Stomach (tissue), 8 donors: ENCODE measurements at regions not wholly inside any gene's neighbourhood (a gene's known extent, or its start where the extent isn't known, plus 50 kb on each side); places are given as distances from the start of the nearest gene placed in this dataset.
A peak's percentile ranks its signal among the peaks of the same experiment; 100 is the strongest.
"Not testable (repeated sequence)": the region's sequence is repeated elsewhere in the genome, so short reads cannot be mapped to it uniquely, and the experiment has no call there.

Experiments
- DNase-seq, 2 donors: peaks; one replicate each; pipeline versions ENCODE4 v3.0.0 to v3.0.0-alpha.2; 2013 to 2019
- H3K27ac ChIP-seq, 5 donors: fragments of 200-600 bp in 4 of 5; sonication (generic) in 4 of 5; one replicate each; pipeline ENCODE4 v1.5.1; 2013 to 2019; ENCODE audit warnings: mild to moderate bottlenecking in 1 of 5, moderate library complexity in 1 of 5
- H3K27me3 ChIP-seq, 3 donors: fragments of 200-600 bp; sonication (generic); one replicate each; pipeline ENCODE4 v1.5.1; 2017 to 2019; ENCODE audit warnings: mixed run types in 1 of 3
- H3K36me3 ChIP-seq, 4 donors: fragments of 200-600 bp; sonication (generic); 1 replicate in 3 of 4; 2 replicates in 1 of 4; pipeline ENCODE4 v1.5.1; 2016 to 2019
- H3K4me1 ChIP-seq, 4 donors: fragments of 200-600 bp; sonication (generic); one replicate each; pipeline ENCODE4 v1.5.1; 2016 to 2019
- H3K4me3 ChIP-seq, 4 donors: fragments of 200-600 bp; sonication (generic) in 3 of 4; one replicate each; pipeline ENCODE4 v1.5.1; 2016 to 2019; ENCODE audit warnings: mild to moderate bottlenecking in 1 of 4
- H3K9me3 ChIP-seq, 4 donors: fragments of 200-600 bp; sonication (generic); one replicate each; pipeline ENCODE4 v1.5.1; 2016 to 2019
- EP300 ChIP-seq: sonication (generic); formaldehyde crosslinking; IDR thresholded peaks from one replicate; pipeline ENCODE4 v1.6.1; 2017; ENCODE audit warnings: antibody characterized with exemption
- POLR2A ChIP-seq, 4 donors: fragments of 450-650 bp; IDR thresholded peaks; one replicate each; pipeline ENCODE4 v1.6.1; 2016; ENCODE audit warnings: antibody characterized with exemption in 4 of 4, control low read depth in 2 of 4, mild to moderate bottlenecking in 1 of 4, moderate library complexity in 1 of 4
- POLR2AphosphoS5 ChIP-seq, 3 donors: sonication (generic); formaldehyde crosslinking; IDR thresholded peaks; one replicate each; pipeline ENCODE4 v1.6.1; 2016; ENCODE audit warnings: antibody characterized with exemption in 3 of 3
- WGBS, 5 donors: extraction: QIAGEN DNeasy Blood & Tissue Kit in 3 of 5; methylation state at CpG; one replicate each; pipeline versions ENCODE4 v1.1.5 to v1.1.7; 2013 to 2018; 5-methylcytosine and 5-hydroxymethylcytosine counted together
- intact Hi-C: fragments of 100-400 bp; cut with DNase I; formaldehyde crosslinking; loops from one replicate; pipeline ENCODE4 v1.15.1; 2023; ENCODE audit warnings: low total_unique reads
- TF ChIP-seq, protein P1 (sequence below), 7 experiments: fragments of 450-650 bp in 4 of 7; fragments of 200-600 bp in 3 of 7; sonication (generic) in 3 of 7; IDR thresholded peaks; one replicate each; pipeline ENCODE4 v1.5.1; 2016 to 2019; ENCODE audit warnings: antibody characterized with exemption in 7 of 7, control low read depth in 2 of 7, mild to moderate bottlenecking in 1 of 7
- donor health status: healthy with polysubstance abuse.
- donor health status: Bipolar disorder and iron deficiency.
- donor health status: healthy.

DNA sequence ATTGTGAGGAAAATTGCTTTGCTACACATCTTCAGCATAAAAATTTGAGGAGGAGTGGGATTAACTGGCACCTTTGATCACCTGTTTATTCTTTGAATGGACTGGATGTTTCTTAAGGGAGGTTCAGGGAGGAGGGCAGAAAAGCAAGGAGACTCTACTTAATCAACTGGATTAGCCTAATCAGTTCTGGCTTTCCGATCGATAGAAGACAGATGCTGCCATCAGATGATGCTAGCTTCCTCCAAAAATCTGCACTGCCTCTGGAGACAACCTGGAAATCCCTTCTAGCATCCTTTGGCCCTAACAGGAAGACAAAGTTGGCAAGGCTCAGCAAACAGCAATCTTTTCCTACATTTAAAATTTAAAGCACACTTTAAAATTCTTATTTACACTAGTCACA, 197.8 kb downstream of the EBLN2 start:
- Histone ChIP-seq H3K4me1 (peaks cover 0 to 6% (median 3%) of the 10 kb centered on the region in 4 donors), H3K4me3 (no peak overlapping the region), H3K27me3 (peaks cover 0 to under 1% (median 0%) of the 10 kb centered on the region in 3 donors), H3K9me3 (no peaks in the 10 kb centered on the region), H3K27ac (no peak overlapping the region), H3K36me3 (no peaks in the 10 kb centered on the region)
- TF ChIP-seq, protein P1, sequence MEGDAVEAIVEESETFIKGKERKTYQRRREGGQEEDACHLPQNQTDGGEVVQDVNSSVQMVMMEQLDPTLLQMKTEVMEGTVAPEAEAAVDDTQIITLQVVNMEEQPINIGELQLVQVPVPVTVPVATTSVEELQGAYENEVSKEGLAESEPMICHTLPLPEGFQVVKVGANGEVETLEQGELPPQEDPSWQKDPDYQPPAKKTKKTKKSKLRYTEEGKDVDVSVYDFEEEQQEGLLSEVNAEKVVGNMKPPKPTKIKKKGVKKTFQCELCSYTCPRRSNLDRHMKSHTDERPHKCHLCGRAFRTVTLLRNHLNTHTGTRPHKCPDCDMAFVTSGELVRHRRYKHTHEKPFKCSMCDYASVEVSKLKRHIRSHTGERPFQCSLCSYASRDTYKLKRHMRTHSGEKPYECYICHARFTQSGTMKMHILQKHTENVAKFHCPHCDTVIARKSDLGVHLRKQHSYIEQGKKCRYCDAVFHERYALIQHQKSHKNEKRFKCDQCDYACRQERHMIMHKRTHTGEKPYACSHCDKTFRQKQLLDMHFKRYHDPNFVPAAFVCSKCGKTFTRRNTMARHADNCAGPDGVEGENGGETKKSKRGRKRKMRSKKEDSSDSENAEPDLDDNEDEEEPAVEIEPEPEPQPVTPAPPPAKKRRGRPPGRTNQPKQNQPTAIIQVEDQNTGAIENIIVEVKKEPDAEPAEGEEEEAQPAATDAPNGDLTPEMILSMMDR (IDR thresholded peaks at IDR 0.05) = no peak
- TF ChIP-seq POLR2AphosphoS5 (IDR thresholded peaks at IDR 0.05) (no peak), POLR2A (IDR thresholded peaks at IDR 0.05) (no peak), EP300 (no peak)
- intact Hi-C loops = no loop called here
- 87 to 91% (median 89%) methylated on average over 2 of the region's 2 CpGs for WGBS, 5 donors
- no peak for DNase-seq

DNA sequence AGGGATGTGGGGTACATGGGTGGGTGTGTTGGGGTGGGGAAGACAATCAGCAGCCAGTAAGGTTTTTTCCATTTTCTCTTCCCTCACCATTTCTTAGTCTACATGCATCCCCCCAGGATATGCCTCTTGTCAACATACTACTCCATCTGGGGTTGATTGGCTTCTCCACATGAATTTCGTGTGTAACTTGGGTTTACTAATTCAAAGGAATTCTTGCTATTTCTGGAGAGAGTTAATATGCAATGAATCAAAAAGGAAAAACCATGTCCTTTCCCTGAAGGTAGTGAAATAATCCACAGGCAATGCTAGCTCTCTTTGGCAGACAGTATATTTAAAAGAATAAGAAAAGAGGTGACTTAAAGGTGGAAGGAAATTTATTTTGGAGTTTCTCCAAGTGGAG, 198.4 kb downstream of the EBLN2 start:
- Histone ChIP-seq H3K4me1 (peaks cover 0 to 6% (median 3%) of the 10 kb centered on the region in 4 donors), H3K36me3 (no peaks in the 10 kb centered on the region), H3K4me3 (no peak overlapping the region), H3K27ac (no peak overlapping the region), H3K27me3 (no peaks in the 10 kb centered on the region), H3K9me3 (no peaks in the 10 kb centered on the region)
- WGBS, 5 donors = 46 to 55% (median 48%) methylated on average over 1 of the region's 1 CpG
- DNase-seq = no peak
- TF ChIP-seq, protein P1 (IDR thresholded peaks at IDR 0.05) = no peak
- no peak for TF ChIP-seq POLR2AphosphoS5 (IDR thresholded peaks at IDR 0.05)
- no peak for TF ChIP-seq POLR2A (IDR thresholded peaks at IDR 0.05)
- TF ChIP-seq EP300 = no peak
- intact Hi-C loops = no loop called here

DNA sequence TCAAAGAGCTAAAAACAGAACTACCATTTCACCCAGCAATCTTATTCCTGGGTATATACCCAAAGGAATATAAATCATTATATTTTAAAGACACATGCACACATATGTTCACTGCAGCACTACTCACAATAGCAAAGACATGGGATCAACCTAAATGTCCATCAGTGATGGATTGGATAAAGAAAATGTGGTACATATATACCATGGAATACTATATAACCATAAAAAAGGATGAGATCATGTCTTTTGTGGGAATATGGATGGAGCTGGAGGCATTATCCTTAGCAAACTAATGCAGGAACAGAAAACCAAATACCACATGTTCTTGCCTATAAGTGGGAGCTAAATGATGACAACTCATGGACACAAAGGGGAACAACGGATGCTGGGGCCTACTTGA, 205.1 kb downstream of the EBLN2 start:
- H3K36me3 ChIP-seq, intact Hi-C loops, DNase-seq, H3K4me1 ChIP-seq, H3K27me3 ChIP-seq, H3K4me3 ChIP-seq, H3K9me3 ChIP-seq, H3K27ac ChIP-seq: not testable (repeated sequence)
- WGBS, 5 donors = 87 to 100% (median 93%) methylated on average over 1 of the region's 1 CpG

DNA sequence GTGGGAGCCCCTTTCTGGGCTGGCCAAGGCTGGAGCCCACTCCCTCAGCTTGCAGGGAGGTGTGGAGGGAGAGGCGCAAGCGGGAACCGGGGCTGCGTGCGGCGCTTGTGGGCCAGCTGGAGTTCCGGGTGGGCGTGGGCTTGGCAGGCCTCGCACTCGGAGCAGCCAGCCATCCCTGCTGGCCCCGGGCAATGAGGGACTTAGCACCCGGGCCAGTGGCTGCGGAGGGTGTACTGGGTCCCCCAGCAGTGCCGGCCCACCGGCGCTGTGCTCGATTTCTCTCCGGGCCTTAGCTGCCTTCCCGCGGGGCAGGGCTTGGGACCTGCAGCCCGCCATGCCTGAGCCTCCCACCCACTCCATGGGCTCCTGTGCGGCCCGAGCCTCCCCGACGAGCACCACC, 207.7 kb downstream of the EBLN2 start:
- H3K27ac ChIP-seq, DNase-seq, H3K9me3 ChIP-seq, H3K4me3 ChIP-seq, H3K27me3 ChIP-seq, intact Hi-C loops, H3K4me1 ChIP-seq, H3K36me3 ChIP-seq: not testable (repeated sequence)
- 91 to 96% (median 93%) methylated on average over 9 to 19 of the region's 25 CpGs; no CpG with 5 or more reads in 1 of the 5 donors for WGBS, 5 donors

DNA sequence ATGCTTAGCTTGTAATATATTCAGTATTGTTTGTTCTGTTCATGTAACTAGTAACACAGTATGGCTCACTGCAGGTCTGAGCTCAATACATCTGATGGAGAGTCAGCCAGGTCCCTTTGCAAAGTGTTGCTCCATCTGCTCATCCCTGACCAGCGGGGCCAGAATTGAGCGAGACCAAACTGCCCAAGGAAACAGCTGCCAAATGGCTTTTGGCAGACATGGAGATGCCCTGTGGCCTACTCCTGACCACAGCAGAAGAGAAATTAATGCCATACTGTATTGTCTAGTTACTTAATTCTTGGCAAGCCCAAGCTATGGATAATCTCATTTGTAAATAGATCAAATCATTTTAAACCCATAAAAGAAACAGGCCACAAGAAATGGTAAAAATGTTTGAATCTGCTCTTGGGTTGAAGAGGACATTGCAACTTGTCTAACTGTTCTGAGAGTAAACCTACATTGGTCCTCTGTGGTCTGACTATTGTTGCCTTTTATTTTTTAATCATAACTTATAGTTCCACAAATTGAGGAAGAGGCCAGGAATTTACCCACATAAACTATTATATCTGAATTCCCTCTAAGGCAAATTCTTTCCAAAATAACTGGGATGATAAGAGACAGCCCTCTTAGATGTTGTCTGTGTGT, 209.5 kb downstream of the EBLN2 start:
- Histone ChIP-seq H3K4me1 (no peaks in the 10 kb centered on the region), H3K9me3 (no peaks in the 10 kb centered on the region), H3K27ac (no peak overlapping the region), H3K4me3 (no peak overlapping the region), H3K27me3 (no peaks in the 10 kb centered on the region), H3K36me3 (no peaks in the 10 kb centered on the region)
- no peak for TF ChIP-seq POLR2A (IDR thresholded peaks at IDR 0.05)
- no peak for TF ChIP-seq POLR2AphosphoS5 (IDR thresholded peaks at IDR 0.05)
- no peak for TF ChIP-seq EP300
- TF ChIP-seq, protein P1 (IDR thresholded peaks at IDR 0.05) = no peak
- WGBS, 5 donors = 29 to 71% (median 62%) methylated on average over 2 of the region's 2 CpGs
- peak in 1 of 2 donors; percentile 58 for DNase-seq
- intact Hi-C loops = no loop called here
